SU-DHL-6 (cell line): ENCODE measurements at regions not wholly inside any gene's neighbourhood (a gene's known extent, or its start where the extent isn't known, plus 50 kb on each side); places are given as distances from the start of the nearest gene placed in this dataset.

ENCODE experiments used
- H2AFZ ChIP-seq: fragments of 200-600 bp; sonication (generic); 2 replicates; pipeline ENCODE4 v1.6.1; 2014; ENCODE audit warnings: low read depth, mild to moderate bottlenecking, moderate library complexity, mixed read lengths, antibody characterized with exemption, low read length; ENCODE audit not compliant: severe bottlenecking
- H3F3A ChIP-seq: fragments of 200-600 bp; shearing (Covaris generic); 2 replicates; pipeline ENCODE4 v1.6.0; 2016; ENCODE audit warnings: antibody characterized with exemption, mild to moderate bottlenecking; ENCODE audit not compliant: insufficient read depth
- H3K27ac ChIP-seq: fragments of 200-600 bp; sonication (generic); 2 replicates; pipeline ENCODE4 v1.5.1; 2016; ENCODE audit warnings: low read depth, mild to moderate bottlenecking, low read length, moderate library complexity, mixed read lengths
- H3K27me3 ChIP-seq: fragments of 200-600 bp; sonication (generic), shearing (Covaris generic); 2 replicates; pipeline ENCODE4 v1.6.0; 2014; ENCODE audit warnings: mild to moderate bottlenecking, low read length
- H3K36me3 ChIP-seq: fragments of 200-600 bp; sonication (generic); 2 replicates; pipeline ENCODE4 v1.6.1; 2014; ENCODE audit warnings: mild to moderate bottlenecking, low read length, mixed read lengths
- H3K4me2 ChIP-seq: fragments of 300-600, 200-600 bp; shearing (Covaris generic), sonication (generic); 2 replicates; pipeline ENCODE4 v1.6.0; 2014; ENCODE audit warnings: low read length, low read depth, mild to moderate bottlenecking; ENCODE audit not compliant: poor library complexity, severe bottlenecking
- H3K4me3 ChIP-seq: fragments of 200-600 bp; sonication (generic); 2 replicates; pipeline ENCODE4 v1.5.1; 2014; ENCODE audit warnings: antibody characterized with exemption, low read length, mild to moderate bottlenecking, mixed read lengths; ENCODE audit not compliant: insufficient read depth, poor library complexity, severe bottlenecking
- H3K79me2 ChIP-seq: fragments of 200-600 bp; sonication (generic); 2 replicates; pipeline ENCODE4 v1.6.1; 2014; ENCODE audit warnings: mild to moderate bottlenecking, low read length, moderate library complexity; ENCODE audit not compliant: insufficient read depth
- H3K9ac ChIP-seq: fragments of 200-600 bp; sonication (generic); 2 replicates; pipeline ENCODE4 v1.7.0; 2014; ENCODE audit warnings: mild to moderate bottlenecking, low read length
- H3K9me2 ChIP-seq: fragments of 200-600 bp; sonication (generic); replicated peaks from 2 replicates; pipeline ENCODE4 v1.6.1; 2014; ENCODE audit warnings: low read length; ENCODE audit not compliant: insufficient read depth
- H3K9me3 ChIP-seq: fragments of 200-600 bp; sonication (generic); 2 replicates; pipeline ENCODE4 v1.6.1; 2014; ENCODE audit warnings: low read length, mixed read lengths; ENCODE audit not compliant: insufficient read depth
- H4K20me1 ChIP-seq: fragments of 200-600 bp; sonication (generic); 2 replicates; pipeline ENCODE4 v1.6.1; 2014; ENCODE audit warnings: low read depth, mild to moderate bottlenecking, antibody characterized with exemption, low read length, moderate library complexity, mixed read lengths
- EZH2phosphoT487 ChIP-seq: fragments of 200-600 bp; sonication (generic), shearing (Covaris generic); conservative IDR thresholded peaks from 2 replicates; pipeline ENCODE4 v1.6.1; 2018; ENCODE audit warnings: mild to moderate bottlenecking, antibody characterized with exemption, low read length, moderate library complexity, mixed read lengths
- TF ChIP-seq, protein P1 (sequence below): fragments of 200-600 bp; sonication (generic); IDR thresholded peaks from one replicate; pipeline ENCODE4 v1.5.1; 2017; ENCODE audit warnings: antibody characterized with exemption, mild to moderate bottlenecking, low read length, moderate library complexity; ENCODE audit not compliant: insufficient read depth, poor library complexity, severe bottlenecking

DNA sequence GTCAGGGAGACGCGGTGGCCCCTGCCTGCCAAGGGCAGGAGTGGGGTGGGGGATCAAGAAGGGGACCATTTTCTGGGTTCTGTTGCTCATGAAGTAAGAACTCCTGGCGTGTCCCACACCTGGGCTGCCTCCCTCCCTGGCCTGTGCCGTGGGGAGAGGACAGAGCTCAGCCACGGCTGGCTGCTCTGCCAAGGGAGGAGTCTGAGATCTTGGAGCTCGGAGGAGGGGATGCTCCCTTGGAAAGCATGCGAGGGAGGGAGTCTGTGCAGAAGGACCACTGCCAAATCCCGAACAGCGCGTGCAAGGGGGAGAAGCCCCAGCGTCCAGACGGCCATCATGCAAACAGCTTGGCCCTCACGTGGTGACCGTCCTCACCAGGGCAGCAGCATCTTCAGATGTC is 64.2 kb upstream of the ZNF469 start:
- no peaks in the 10 kb centered on the region for H3K9me2 ChIP-seq
- H3F3A ChIP-seq = no peaks in the 10 kb centered on the region
- TF ChIP-seq, protein P1, sequence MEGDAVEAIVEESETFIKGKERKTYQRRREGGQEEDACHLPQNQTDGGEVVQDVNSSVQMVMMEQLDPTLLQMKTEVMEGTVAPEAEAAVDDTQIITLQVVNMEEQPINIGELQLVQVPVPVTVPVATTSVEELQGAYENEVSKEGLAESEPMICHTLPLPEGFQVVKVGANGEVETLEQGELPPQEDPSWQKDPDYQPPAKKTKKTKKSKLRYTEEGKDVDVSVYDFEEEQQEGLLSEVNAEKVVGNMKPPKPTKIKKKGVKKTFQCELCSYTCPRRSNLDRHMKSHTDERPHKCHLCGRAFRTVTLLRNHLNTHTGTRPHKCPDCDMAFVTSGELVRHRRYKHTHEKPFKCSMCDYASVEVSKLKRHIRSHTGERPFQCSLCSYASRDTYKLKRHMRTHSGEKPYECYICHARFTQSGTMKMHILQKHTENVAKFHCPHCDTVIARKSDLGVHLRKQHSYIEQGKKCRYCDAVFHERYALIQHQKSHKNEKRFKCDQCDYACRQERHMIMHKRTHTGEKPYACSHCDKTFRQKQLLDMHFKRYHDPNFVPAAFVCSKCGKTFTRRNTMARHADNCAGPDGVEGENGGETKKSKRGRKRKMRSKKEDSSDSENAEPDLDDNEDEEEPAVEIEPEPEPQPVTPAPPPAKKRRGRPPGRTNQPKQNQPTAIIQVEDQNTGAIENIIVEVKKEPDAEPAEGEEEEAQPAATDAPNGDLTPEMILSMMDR = no peak
- no peak for TF ChIP-seq EZH2phosphoT487
- no peaks in the 10 kb centered on the region for H3K36me3 ChIP-seq
- H3K4me2 ChIP-seq = no peak overlapping the region
- H3K27ac ChIP-seq = no peak overlapping the region
- H3K27me3 ChIP-seq = no peaks in the 10 kb centered on the region
- no peaks in the 10 kb centered on the region for H3K79me2 ChIP-seq
- no peaks in the 10 kb centered on the region for H4K20me1 ChIP-seq
- H3K4me3 ChIP-seq = no peak overlapping the region
- H3K9me3 ChIP-seq = no peaks in the 10 kb centered on the region
- no peak overlapping the region for H3K9ac ChIP-seq
- H2AFZ ChIP-seq = no peak overlapping the region

DNA sequence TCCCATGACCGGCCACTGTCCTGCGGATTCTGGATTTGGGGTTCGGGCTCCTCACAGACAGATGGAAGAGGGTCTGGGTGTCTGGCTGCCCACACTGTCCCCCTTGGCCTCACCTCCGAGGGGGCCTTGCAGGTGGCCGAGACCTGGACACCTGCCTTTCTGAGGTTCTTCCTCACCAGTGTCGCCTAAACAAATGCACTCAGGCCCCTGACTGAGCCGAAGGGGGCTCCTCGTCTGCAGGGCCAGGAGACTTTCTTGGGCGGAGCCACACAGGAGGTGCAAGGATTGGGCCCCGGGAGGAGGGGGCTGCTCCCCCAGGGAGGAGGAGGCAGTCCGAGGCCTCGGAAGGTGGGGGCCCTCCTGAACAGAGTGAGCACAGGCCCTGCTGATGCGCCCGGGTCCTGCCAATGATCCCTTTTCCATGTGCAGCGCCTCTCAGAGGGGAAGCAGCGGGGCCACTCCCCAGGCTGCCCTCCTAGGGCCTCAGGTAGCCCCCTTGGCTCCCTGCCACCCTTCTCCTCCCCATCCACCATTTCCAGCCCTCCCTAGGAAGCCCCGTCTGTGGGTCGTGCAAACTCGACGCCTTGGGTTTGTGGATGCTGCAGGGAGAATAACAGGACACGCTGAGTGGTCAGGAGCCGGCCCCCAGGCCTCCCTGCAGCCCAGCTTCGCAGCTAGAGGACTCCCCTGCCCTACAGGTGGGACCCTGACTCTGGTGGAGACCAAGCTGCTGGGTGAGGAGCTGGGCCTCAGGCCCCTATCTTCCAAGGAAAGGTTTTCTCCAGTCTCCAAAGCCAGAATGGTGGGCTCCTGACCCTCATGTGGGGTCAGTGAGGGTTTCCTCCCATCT is 63.4 kb upstream of the ZNF469 start:
- H3K4me2 ChIP-seq = no peak overlapping the region
- H3K4me3 ChIP-seq = no peak overlapping the region
- no peak for TF ChIP-seq EZH2phosphoT487
- TF ChIP-seq, protein P1 = no peak
- no peak overlapping the region for H3K27ac ChIP-seq
- H2AFZ ChIP-seq = no peak overlapping the region
- no peaks in the 10 kb centered on the region for H3F3A ChIP-seq
- H3K36me3 ChIP-seq = no peaks in the 10 kb centered on the region
- no peaks in the 10 kb centered on the region for H4K20me1 ChIP-seq
- H3K9me3 ChIP-seq = no peaks in the 10 kb centered on the region
- H3K9me2 ChIP-seq = no peaks in the 10 kb centered on the region
- no peaks in the 10 kb centered on the region for H3K79me2 ChIP-seq
- H3K9ac ChIP-seq = no peak overlapping the region
- H3K27me3 ChIP-seq = no peaks in the 10 kb centered on the region

DNA sequence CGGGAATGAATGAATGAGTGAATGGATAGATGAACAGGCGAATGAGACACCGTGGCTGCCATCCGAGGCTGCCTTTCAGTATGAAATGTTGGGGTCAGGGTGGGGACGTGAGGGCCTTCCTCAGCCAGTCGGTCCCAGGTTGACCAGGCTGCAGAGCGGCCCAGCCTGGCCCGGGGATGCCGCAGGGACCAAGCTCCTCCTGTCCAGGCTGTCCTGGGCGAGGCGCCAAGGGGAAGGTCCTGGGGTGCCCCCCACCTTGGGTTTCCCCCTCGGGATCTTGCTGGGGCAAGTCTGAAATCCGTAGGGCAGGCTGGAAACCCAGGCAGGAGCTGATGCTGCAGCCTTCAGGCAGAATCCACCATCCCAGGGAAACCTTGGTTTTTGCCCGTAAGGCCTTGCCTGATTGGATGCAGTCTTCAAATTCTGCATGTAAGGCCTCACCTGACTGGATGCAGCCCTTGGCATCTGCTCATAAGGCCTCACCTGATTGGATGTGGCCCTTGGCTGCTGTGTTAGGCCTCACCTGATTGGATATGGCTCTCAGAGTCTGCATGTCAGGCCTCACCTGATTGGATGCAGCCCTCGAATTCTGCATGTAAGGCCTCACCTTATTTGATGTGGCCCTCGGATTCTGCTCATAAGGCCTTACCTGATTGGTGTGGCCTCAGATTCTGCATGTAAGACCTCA is 61.7 kb upstream of the ZNF469 start:
- TF ChIP-seq, protein P1 = no peak
- TF ChIP-seq EZH2phosphoT487 = no peak
- Histone ChIP-seq H3K9me2 (no peaks in the 10 kb centered on the region), H3K9me3 (no peaks in the 10 kb centered on the region), H3K36me3 (no peaks in the 10 kb centered on the region), H3K27ac (no peak overlapping the region), H3K9ac (no peak overlapping the region), H3K4me3 (no peak overlapping the region), H3K27me3 (no peaks in the 10 kb centered on the region), H3K79me2 (no peaks in the 10 kb centered on the region), H2AFZ (no peak overlapping the region), H4K20me1 (no peaks in the 10 kb centered on the region), H3K4me2 (no peak overlapping the region), H3F3A (no peaks in the 10 kb centered on the region)
